Thyroid gland (tissue), 4 donors: ENCODE measurements at regions not wholly inside any gene's neighbourhood (a gene's known extent, or its start where the extent isn't known, plus 50 kb on each side); places are given as distances from the start of the nearest gene placed in this dataset.

Source experiments
- POLR2A ChIP-seq, 2 donors: fragments of 450-650 bp; IDR thresholded peaks; one replicate each; pipeline ENCODE4 v1.6.1; 2017; ENCODE audit warnings: antibody characterized with exemption in 2 of 2, mild to moderate bottlenecking in 2 of 2, moderate library complexity in 1 of 2
- TF ChIP-seq, protein P1 (sequence below), 6 experiments: fragments of 200-600 bp in 3 of 6; fragments of 450-650 bp in 3 of 6; sonication (generic) in 3 of 6; IDR thresholded peaks; one replicate each; pipeline ENCODE4 v1.5.1; 2016 to 2019; ENCODE audit warnings: antibody characterized with exemption in 6 of 6, mild to moderate bottlenecking in 2 of 6, inconsistent platforms in 1 of 6, moderate library complexity in 1 of 6

DNA sequence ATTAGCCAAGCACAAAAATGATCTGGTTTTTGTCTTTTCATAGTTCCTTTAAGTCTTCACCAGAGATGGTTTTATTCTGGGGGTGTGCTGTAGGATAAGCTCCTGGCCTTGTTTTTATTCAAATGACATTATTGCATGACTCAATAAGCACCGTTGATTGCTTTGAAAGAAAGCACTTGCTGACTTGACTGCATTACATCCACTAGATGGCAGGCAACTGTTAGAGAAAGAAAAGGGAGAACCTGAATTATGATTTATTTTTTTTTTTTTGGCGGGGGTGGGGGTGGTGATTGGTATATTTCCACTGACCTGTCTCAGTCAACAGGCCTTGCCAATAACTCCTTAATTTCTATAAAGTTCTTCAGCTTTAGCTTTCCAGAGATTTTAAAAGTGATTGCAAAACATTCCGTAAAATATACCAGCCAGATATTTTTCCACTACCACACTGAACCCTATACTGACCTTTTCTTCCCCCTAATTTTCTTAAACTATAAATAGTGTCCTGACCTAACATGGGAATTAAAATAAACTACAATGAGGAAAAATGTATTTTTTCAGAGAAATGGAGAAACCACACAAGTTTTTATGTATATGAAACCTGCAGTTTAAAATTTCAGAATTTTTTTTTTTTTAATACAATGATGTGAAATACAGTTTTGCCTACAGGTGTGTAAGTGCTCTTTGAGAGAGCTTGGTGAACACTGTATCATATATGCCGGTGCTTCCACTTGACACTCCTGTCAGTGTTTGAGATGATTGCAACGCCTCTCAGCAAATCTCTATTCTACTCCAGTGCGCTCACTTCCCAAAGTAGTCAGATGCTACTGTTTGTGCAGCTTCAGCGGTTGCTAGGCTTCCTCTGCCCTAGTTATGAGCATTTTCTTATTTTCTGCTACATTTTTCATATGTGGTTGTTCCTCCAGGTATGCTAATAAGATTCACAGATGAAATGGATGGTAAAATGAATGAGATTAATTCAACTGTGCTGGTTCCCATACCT, 274.3 kb downstream of the CD109 start:
- TF ChIP-seq, protein P1, sequence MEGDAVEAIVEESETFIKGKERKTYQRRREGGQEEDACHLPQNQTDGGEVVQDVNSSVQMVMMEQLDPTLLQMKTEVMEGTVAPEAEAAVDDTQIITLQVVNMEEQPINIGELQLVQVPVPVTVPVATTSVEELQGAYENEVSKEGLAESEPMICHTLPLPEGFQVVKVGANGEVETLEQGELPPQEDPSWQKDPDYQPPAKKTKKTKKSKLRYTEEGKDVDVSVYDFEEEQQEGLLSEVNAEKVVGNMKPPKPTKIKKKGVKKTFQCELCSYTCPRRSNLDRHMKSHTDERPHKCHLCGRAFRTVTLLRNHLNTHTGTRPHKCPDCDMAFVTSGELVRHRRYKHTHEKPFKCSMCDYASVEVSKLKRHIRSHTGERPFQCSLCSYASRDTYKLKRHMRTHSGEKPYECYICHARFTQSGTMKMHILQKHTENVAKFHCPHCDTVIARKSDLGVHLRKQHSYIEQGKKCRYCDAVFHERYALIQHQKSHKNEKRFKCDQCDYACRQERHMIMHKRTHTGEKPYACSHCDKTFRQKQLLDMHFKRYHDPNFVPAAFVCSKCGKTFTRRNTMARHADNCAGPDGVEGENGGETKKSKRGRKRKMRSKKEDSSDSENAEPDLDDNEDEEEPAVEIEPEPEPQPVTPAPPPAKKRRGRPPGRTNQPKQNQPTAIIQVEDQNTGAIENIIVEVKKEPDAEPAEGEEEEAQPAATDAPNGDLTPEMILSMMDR (IDR thresholded peaks at IDR 0.05), result peak in 3 of 6 experiments; percentile 46 to 57 (median 47)
- no peak for TF ChIP-seq POLR2A (IDR thresholded peaks at IDR 0.05)
